WTC11 (cell line): ENCODE measurements at regions not wholly inside any gene's neighbourhood (a gene's known extent, or its start where the extent isn't known, plus 50 kb on each side); places are given as distances from the start of the nearest gene placed in this dataset.

Experiments used
- ATAC-seq: fragments of 200-7000 bp; cut with Tn5 transposase; 2 replicates; pipeline ENCODE4 v1.10.0; 2021; ENCODE audit warnings: mild to moderate bottlenecking, moderate library complexity
- CTCF ChIA-PET: fragments of 300-600 bp; sonication (Branson Sonifier 250); formaldehyde crosslinking; loops from one replicate; lab custom pipeline; 2021; ENCODE audit warnings: antibody characterized with exemption; lab: Charles Lee
- POLR2A ChIA-PET: fragments of 350-600 bp; sonication (Branson Sonifier 250); formaldehyde crosslinking; loops from one replicate; lab custom pipeline; 2021; ENCODE audit warnings: antibody characterized with exemption; lab: Charles Lee
- DNase-seq: peaks from one replicate; pipeline ENCODE4 v3.0.0; 2021; ENCODE audit warnings: low spot score
- H3K27ac Mint-ChIP-seq: 2 replicates; pipeline ENCODE4 v1.8.0; 2021; ENCODE audit warnings: mixed read lengths
- H3K27me3 Mint-ChIP-seq: 2 replicates; pipeline ENCODE4 v1.8.0; 2021; ENCODE audit warnings: low read depth, mild to moderate bottlenecking, moderate library complexity, mixed read lengths
- H3K36me3 Mint-ChIP-seq: 2 replicates; pipeline ENCODE4 v1.8.0; 2021; ENCODE audit warnings: mixed read lengths
- H3K4me1 Mint-ChIP-seq: 2 replicates; pipeline ENCODE4 v1.8.0; 2022; ENCODE audit warnings: mixed read lengths
- H3K4me3 Mint-ChIP-seq: 2 replicates; pipeline ENCODE4 v1.8.0; 2021; ENCODE audit warnings: mild to moderate bottlenecking, moderate library complexity, mixed read lengths
- H3K9me3 Mint-ChIP-seq: 2 replicates; pipeline ENCODE4 v1.8.0; 2021; ENCODE audit warnings: mixed read lengths
- AR ChIP-seq: fragments of 250-450 bp; sonication (Bioruptor Pico); IDR thresholded peaks from 2 replicates; pipeline ENCODE4 v1.9.0; 2021; ENCODE audit warnings: mild to moderate bottlenecking
- CBFB ChIP-seq: sonication (generic); formaldehyde crosslinking; IDR thresholded peaks from 2 replicates; pipeline ENCODE4 v1.8.1; 2022; ENCODE audit warnings: mild to moderate bottlenecking, low read depth, missing genetic modification reagents
- CREB1 ChIP-seq: sonication (generic); formaldehyde crosslinking; IDR thresholded peaks from 2 replicates; pipeline ENCODE4 v1.8.0; 2023; ENCODE audit warnings: mild to moderate bottlenecking, missing genetic modification reagents
- ELF4 ChIP-seq: sonication (generic); formaldehyde crosslinking; IDR thresholded peaks from 2 replicates; pipeline ENCODE4 v1.8.1; 2022; ENCODE audit warnings: low read depth, mild to moderate bottlenecking, moderate library complexity, missing genetic modification reagents
- GABPB1 ChIP-seq: sonication (generic); formaldehyde crosslinking; IDR thresholded peaks from 2 replicates; pipeline ENCODE4 v1.8.1; 2023; ENCODE audit warnings: mild to moderate bottlenecking, missing genetic modification reagents
- HMGA2 ChIP-seq: fragments of 250-450 bp; sonication (Bioruptor Pico); IDR thresholded peaks from 2 replicates; pipeline ENCODE4 v1.4.0; 2021; ENCODE audit warnings: mild to moderate bottlenecking, moderate library complexity
- HMGXB4 ChIP-seq: sonication (generic); formaldehyde crosslinking; IDR thresholded peaks from 2 replicates; pipeline ENCODE4 v1.8.1; 2023; ENCODE audit warnings: mild to moderate bottlenecking, moderate library complexity, missing genetic modification reagents
- IRF2 ChIP-seq: sonication (generic); formaldehyde crosslinking; IDR thresholded peaks from 2 replicates; pipeline ENCODE4 v1.8.0; 2022; ENCODE audit warnings: low read depth, missing genetic modification reagents, borderline replicate concordance
- MYBL2 ChIP-seq: sonication (generic); formaldehyde crosslinking; IDR thresholded peaks from 2 replicates; pipeline ENCODE4 v1.8.1; 2023; ENCODE audit warnings: mild to moderate bottlenecking, moderate library complexity, missing genetic modification reagents
- OVOL2 ChIP-seq: fragments of 250-450 bp; sonication (Bioruptor Pico); IDR thresholded peaks from 2 replicates; pipeline ENCODE4 v1.9.0; 2021; ENCODE audit warnings: mild to moderate bottlenecking, borderline replicate concordance
- SOX15 ChIP-seq: fragments of 250-450 bp; sonication (Bioruptor Pico); IDR thresholded peaks from 2 replicates; pipeline ENCODE4 v1.9.0; 2021; ENCODE audit warnings: mild to moderate bottlenecking
- SP1 ChIP-seq: sonication (generic); formaldehyde crosslinking; conservative IDR thresholded peaks from 2 replicates; pipeline ENCODE4 v1.8.1; 2022; ENCODE audit warnings: missing genetic modification reagents
- ZNF121 ChIP-seq: sonication (generic); formaldehyde crosslinking; IDR thresholded peaks from 2 replicates; pipeline ENCODE4 v1.8.0; 2023; ENCODE audit warnings: missing genetic modification reagents
- ZNF232 ChIP-seq: sonication (generic); formaldehyde crosslinking; IDR thresholded peaks from 2 replicates; pipeline ENCODE4 v1.8.0; 2022; ENCODE audit warnings: mild to moderate bottlenecking, missing genetic modification reagents
- ZNF281 ChIP-seq: sonication (generic); formaldehyde crosslinking; IDR thresholded peaks from 2 replicates; pipeline ENCODE4 v1.8.0; 2023; ENCODE audit warnings: mild to moderate bottlenecking, missing genetic modification reagents
- ZNF317 ChIP-seq: sonication (generic); formaldehyde crosslinking; IDR thresholded peaks from 2 replicates; pipeline ENCODE4 v1.8.1; 2023; ENCODE audit warnings: low read depth, mild to moderate bottlenecking, moderate library complexity, missing genetic modification reagents, borderline replicate concordance
- ZNF423 ChIP-seq: fragments of 250-450 bp; sonication (Bioruptor Pico); IDR thresholded peaks from 2 replicates; pipeline ENCODE4 v2.1.2; 2022; ENCODE audit warnings: mild to moderate bottlenecking, moderate library complexity
- ZNF512 ChIP-seq: sonication (generic); formaldehyde crosslinking; IDR thresholded peaks from 2 replicates; pipeline ENCODE4 v1.8.1; 2022; ENCODE audit warnings: missing genetic modification reagents, borderline replicate concordance
- ZNF532 ChIP-seq: fragments of 250-450 bp; sonication (Bioruptor Pico); IDR thresholded peaks from 2 replicates; pipeline ENCODE4 v1.9.0; 2021; ENCODE audit warnings: mild to moderate bottlenecking, borderline replicate concordance

- Mint-ChIP-seq H3K27ac (no peak overlapping the region), H3K9me3 (peaks cover 2% of the 10 kb centered on the region; the same call in 1 of the 2 replicates), H3K36me3 (no peaks in the 10 kb centered on the region), H3K4me3 (no peak overlapping the region), H3K27me3 (no peaks in the 10 kb centered on the region), H3K4me1 (no peaks in the 10 kb centered on the region)
- no peak for DNase-seq
- ChIA-PET POLR2A (no interaction called here), CTCF (interaction anchor here (1.1 kb wide), 1 partner anchor 48 kb away, joined by 3 read pairs; no protein-coding TSS in a partner anchor)
- no peak for TF ChIP-seq ZNF532
- TF ChIP-seq ZNF232 = no peak
- TF ChIP-seq SP1 = no peak
- TF ChIP-seq OVOL2 (CRISPR knock-in tag) = no peak
- TF ChIP-seq SOX15 (CRISPR knock-in tag) = no peak
- no peak for TF ChIP-seq ZNF512
- TF ChIP-seq HMGXB4 (CRISPR knock-in tag) = no peak
- TF ChIP-seq ZNF281 (CRISPR knock-in tag) = no peak
- no peak for TF ChIP-seq HMGA2 (CRISPR knock-in tag)
- ATAC-seq = no peak
Observed at GRCh38 chr12:13613297-13613696, 368.1 kb downstream of the GRIN2B start.

- POLR2A ChIA-PET = no interaction called here
- DNase-seq = no peak
- no peak for TF ChIP-seq ZNF317
- TF ChIP-seq IRF2 (CRISPR knock-in tag) = no peak
- no peak for TF ChIP-seq MYBL2 (CRISPR knock-in tag)
- TF ChIP-seq CREB1 = no peak
- no peak for TF ChIP-seq ELF4
- no peak for TF ChIP-seq ZNF121
- TF ChIP-seq GABPB1 = no peak
- no peak for TF ChIP-seq HMGA2 (CRISPR knock-in tag)
- no peak for TF ChIP-seq ZNF423
- no peak for TF ChIP-seq ZNF512
- TF ChIP-seq CBFB (CRISPR knock-in tag) = no peak
- no peak for TF ChIP-seq AR (CRISPR knock-in tag)
- no peak for TF ChIP-seq SOX15 (CRISPR knock-in tag)
Observed at GRCh38 chr12:13609894-13610679, 371.3 kb downstream of the GRIN2B start.

More at GRCh38 chr12:13609894-13610679, 371.3 kb downstream of the GRIN2B start:
- CTCF ChIA-PET = no interaction called here
- no peaks in the 10 kb centered on the region for H3K36me3 Mint-ChIP-seq
- no peak overlapping the region for H3K27ac Mint-ChIP-seq
- peaks cover 9% of the 10 kb centered on the region for H3K4me1 Mint-ChIP-seq
- H3K4me3 Mint-ChIP-seq = no peak overlapping the region
- peaks cover 8% of the 10 kb centered on the region for H3K9me3 Mint-ChIP-seq
- ATAC-seq = no peak
- H3K27me3 Mint-ChIP-seq = no peaks in the 10 kb centered on the region
